HCT116 (cell line): ENCODE measurements at regions not wholly inside any gene's neighbourhood (a gene's known extent, or its start where the extent isn't known, plus 50 kb on each side); places are given as distances from the start of the nearest gene placed in this dataset.

ENCODE experiments used
- EGR1 ChIP-seq: IDR thresholded peaks from 2 replicates; pipeline ENCODE4 v1.6.1; 2012; ENCODE audit warnings: low read depth
- ELF1 ChIP-seq: IDR thresholded peaks from 2 replicates; pipeline ENCODE4 v1.6.1; 2012; ENCODE audit warnings: low read depth, borderline replicate concordance
- EZH2 ChIP-seq: fragments of 200-600 bp; sonication (generic); IDR thresholded peaks from 2 replicates; pipeline ENCODE4 v1.6.1; 2017; ENCODE audit warnings: antibody characterized with exemption, mixed run types
- EZH2phosphoT487 ChIP-seq: fragments of 200-600 bp; IDR thresholded peaks from 2 replicates; pipeline ENCODE4 v1.6.1; 2018; ENCODE audit warnings: antibody characterized with exemption, borderline replicate concordance
- POLR2A ChIP-seq: IDR thresholded peaks from 2 replicates; pipeline ENCODE4 v1.7.0; 2011; ENCODE audit warnings: borderline replicate concordance; ENCODE audit not compliant: insufficient read depth, insufficient read length; ENCODE audit errors: extremely low read depth
- POLR2AphosphoS5 ChIP-seq: IDR thresholded peaks from 2 replicates; pipeline ENCODE4 v1.6.1; 2011; ENCODE audit warnings: mild to moderate bottlenecking, low read depth, low read length, moderate library complexity
- RAD21 ChIP-seq: IDR thresholded peaks from 2 replicates; pipeline ENCODE4 v1.6.1; 2012; ENCODE audit warnings: low read depth, mild to moderate bottlenecking
- SIN3A ChIP-seq: IDR thresholded peaks from 2 replicates; pipeline ENCODE4 v1.6.1; 2012; ENCODE audit warnings: low read depth
- YY1 ChIP-seq: IDR thresholded peaks from 2 replicates; pipeline ENCODE4 v1.6.1; 2011; ENCODE audit warnings: low read length, low read depth, moderate library complexity, mild to moderate bottlenecking; ENCODE audit not compliant: insufficient replicate concordance; ENCODE audit errors: extremely low read depth
- ZNF274 ChIP-seq: fragments of 200-500 bp; sonication (Bioruptor generic); IDR thresholded peaks from 2 replicates; pipeline ENCODE4 v1.6.1; 2014; ENCODE audit warnings: mild to moderate bottlenecking, low read depth, low read length, inconsistent platforms
- TF ChIP-seq, protein P1 (sequence below), 3 experiments: fragments of 200-600 bp in 1 of 3; sonication (generic) in 1 of 3; IDR thresholded peaks in 2 of 3; conservative IDR thresholded peaks in 1 of 3; 2 replicates each; pipeline ENCODE4 v1.5.1; 2012 to 2017; ENCODE audit warnings: low read depth in 2 of 3, low read length in 2 of 3, antibody characterized with exemption in 1 of 3, borderline replicate concordance in 1 of 3, control low read depth in 1 of 3, mild to moderate bottlenecking in 1 of 3, mixed read lengths in 1 of 3, mixed run types in 1 of 3, moderate library complexity in 1 of 3; ENCODE audit not compliant: insufficient read depth in 1 of 3
- TF ChIP-seq, protein P2 (sequence below): IDR thresholded peaks from 2 replicates; pipeline ENCODE4 v1.6.1; 2012; ENCODE audit warnings: low read depth
- TF ChIP-seq, protein P3 (sequence below): IDR thresholded peaks from 2 replicates; pipeline ENCODE4 v1.6.1; 2012

DNA sequence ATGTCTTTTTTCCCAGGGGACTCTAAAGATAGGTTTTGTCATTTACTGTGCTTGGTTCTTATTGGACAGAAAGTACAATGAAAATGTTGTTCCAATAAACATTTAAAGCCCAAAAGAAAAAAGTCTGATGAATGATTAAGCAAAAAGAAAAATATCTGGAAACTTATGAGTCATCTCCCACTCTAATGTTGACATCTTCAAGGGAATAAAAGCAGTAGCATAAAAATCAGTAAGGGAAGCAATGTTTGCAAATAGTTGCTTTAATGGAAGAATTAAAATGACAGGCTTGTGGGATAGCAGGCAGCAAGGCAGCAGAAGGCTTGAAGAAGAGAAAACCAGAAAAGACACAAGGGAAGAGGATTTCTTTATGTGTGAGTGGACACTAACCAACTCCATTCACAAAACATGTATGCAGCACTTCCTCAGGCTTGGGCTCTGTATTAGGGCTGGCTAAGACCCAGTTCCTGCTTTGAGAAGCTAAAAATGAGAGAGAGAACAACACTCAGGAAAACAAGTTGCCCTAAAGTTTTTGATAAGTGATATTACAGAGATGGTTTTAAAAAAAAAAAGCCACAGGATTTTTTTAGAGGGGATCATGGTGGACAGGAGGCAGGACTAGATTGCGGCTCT lies 263.2 kb upstream of the NT5E start:
- TF ChIP-seq, protein P1, sequence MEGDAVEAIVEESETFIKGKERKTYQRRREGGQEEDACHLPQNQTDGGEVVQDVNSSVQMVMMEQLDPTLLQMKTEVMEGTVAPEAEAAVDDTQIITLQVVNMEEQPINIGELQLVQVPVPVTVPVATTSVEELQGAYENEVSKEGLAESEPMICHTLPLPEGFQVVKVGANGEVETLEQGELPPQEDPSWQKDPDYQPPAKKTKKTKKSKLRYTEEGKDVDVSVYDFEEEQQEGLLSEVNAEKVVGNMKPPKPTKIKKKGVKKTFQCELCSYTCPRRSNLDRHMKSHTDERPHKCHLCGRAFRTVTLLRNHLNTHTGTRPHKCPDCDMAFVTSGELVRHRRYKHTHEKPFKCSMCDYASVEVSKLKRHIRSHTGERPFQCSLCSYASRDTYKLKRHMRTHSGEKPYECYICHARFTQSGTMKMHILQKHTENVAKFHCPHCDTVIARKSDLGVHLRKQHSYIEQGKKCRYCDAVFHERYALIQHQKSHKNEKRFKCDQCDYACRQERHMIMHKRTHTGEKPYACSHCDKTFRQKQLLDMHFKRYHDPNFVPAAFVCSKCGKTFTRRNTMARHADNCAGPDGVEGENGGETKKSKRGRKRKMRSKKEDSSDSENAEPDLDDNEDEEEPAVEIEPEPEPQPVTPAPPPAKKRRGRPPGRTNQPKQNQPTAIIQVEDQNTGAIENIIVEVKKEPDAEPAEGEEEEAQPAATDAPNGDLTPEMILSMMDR (IDR thresholded peaks at IDR 0.05 in 2 of 3, conservative IDR thresholded peaks at IDR 0.05 in 1 of 3; ENCODE audit: borderline replicate concordance in 1 of 3, insufficient read depth in 1 of 3, low read depth in 2 of 3, low read length in 2 of 3): no peak
- TF ChIP-seq RAD21 (no peak), ZNF274 (no peak), EZH2 (no peak), SIN3A (no peak), EZH2phosphoT487 (no peak), ELF1 (no peak), POLR2A (no peak), POLR2AphosphoS5 (no peak), EGR1 (no peak), YY1 (no peak)
- TF ChIP-seq, protein P2, sequence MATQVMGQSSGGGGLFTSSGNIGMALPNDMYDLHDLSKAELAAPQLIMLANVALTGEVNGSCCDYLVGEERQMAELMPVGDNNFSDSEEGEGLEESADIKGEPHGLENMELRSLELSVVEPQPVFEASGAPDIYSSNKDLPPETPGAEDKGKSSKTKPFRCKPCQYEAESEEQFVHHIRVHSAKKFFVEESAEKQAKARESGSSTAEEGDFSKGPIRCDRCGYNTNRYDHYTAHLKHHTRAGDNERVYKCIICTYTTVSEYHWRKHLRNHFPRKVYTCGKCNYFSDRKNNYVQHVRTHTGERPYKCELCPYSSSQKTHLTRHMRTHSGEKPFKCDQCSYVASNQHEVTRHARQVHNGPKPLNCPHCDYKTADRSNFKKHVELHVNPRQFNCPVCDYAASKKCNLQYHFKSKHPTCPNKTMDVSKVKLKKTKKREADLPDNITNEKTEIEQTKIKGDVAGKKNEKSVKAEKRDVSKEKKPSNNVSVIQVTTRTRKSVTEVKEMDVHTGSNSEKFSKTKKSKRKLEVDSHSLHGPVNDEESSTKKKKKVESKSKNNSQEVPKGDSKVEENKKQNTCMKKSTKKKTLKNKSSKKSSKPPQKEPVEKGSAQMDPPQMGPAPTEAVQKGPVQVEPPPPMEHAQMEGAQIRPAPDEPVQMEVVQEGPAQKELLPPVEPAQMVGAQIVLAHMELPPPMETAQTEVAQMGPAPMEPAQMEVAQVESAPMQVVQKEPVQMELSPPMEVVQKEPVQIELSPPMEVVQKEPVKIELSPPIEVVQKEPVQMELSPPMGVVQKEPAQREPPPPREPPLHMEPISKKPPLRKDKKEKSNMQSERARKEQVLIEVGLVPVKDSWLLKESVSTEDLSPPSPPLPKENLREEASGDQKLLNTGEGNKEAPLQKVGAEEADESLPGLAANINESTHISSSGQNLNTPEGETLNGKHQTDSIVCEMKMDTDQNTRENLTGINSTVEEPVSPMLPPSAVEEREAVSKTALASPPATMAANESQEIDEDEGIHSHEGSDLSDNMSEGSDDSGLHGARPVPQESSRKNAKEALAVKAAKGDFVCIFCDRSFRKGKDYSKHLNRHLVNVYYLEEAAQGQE: no peak
- TF ChIP-seq, protein P3, sequence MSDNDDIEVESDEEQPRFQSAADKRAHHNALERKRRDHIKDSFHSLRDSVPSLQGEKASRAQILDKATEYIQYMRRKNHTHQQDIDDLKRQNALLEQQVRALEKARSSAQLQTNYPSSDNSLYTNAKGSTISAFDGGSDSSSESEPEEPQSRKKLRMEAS: no peak
